Hindlimb muscle (tissue), 1 donor: ENCODE measurements at regions not wholly inside any gene's neighbourhood (a gene's known extent, or its start where the extent isn't known, plus 50 kb on each side); places are given as distances from the start of the nearest gene placed in this dataset.

Experiments used
- DNase-seq: peaks from one replicate; pipeline ENCODE4 v3.0.0-alpha.2; 2013

GRCh38 chr3:124248471-124249028, 256.6 kb upstream of the ROPN1 start:
- DNase-seq: peak; percentile 22

DNA sequence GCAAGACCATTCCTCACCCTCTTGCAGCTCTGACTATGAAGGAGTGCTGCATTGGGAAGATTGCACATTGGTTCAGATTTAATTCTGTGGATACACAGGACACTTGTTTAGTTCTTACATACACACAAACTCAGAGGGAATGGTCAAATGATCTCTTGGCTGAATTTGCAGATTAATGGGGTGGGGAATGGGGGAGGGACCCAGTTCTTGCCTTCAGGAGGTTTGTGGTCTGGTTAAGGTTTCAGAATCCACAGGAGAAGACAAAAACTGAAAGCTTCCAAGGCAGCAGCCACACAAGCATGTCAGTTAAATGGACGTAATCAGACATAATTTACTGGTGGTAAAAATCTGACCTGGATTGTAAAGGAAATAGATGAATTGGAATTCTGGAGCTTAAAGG, 257.1 kb upstream of the ROPN1 start:
- DNase-seq: no peak

DNA sequence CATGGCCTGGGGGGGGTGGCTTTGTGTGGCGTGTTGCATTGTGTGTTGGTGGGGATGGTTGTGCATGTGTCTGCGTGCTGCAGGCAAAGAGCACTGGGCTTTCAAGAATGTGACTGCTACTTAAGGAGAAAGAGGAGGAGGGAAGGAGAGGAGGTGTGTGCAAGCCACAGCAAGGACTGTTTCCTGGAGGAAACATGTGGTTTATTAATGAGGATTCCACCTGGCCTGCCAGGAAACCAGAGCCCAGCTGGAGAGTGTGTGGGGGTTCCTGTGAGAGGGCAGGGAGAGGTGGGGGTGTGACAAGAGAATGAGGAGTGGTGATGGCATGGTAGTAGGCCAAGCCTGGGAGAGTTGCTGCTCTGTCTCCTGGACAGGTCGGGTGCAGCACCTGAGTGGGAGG, 258.1 kb upstream of the ROPN1 start:
- peak; percentile 19 for DNase-seq

DNA sequence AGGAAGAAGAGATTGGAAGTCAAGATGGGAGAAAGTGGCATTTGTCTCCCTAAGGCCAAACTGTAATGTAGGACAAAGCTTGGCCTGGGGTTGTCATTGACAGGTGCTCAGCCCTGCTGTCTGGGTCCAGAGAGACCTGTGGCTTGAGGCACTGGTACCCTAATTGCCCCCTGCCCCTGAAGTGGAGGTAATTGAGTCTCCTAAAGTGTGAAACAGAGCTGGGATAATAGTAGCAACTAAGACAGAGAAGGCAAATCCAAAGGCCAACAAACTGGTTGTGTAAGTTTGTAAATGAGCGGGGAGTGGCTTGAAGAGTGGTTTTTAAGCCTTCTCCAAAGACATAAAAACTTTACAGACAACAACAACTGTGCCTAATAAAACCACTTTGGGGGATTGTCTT, 264.2 kb upstream of the ROPN1 start:
- no peak for DNase-seq

DNA sequence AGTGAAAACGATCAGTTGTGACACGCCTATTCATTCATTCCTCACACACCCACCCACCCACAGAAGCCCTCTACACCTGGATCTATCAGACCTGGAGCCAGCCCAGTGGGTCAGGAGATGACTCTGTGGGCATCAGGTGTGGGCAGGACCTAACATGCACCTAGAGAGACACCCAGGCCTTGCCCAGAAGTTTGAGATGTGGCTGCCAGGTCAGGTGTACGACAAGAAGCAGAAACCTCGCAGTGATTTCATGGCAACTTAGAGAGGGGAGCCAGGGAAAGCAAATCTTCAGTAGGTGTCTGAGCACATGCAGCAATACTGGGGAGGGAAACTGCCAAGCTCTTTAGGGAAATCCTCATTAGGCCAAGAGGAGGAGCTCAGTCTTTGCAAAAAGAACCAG, 264.7 kb upstream of the ROPN1 start:
- no peak for DNase-seq

GRCh38 chr3:124257336-124257864, 265.5 kb upstream of the ROPN1 start:
- DNase-seq: no peak

DNA sequence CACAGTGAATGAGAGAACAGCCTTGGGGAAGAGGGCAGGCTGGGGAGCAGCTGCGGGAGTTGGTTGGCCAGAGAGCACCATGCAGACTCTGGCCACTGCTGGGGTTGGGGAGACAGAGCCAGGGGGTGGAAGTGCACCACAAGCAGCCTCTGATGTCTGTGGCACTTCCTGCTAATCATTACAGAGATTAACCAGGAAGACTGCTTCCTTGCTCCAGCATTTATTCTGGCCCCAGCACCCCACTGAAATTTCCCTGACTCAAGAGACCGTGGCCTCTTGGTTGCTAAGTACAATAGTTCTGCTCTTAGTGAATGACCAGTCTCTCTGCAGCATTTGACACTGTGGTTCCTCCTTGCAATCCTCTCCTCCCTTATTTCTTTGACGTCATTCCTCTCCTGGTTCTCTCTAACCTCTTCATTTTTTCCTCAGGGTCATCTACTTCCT, 266.2 kb upstream of the ROPN1 start:
- no peak for DNase-seq

GRCh38 chr3:124260206-124260915, 268.4 kb upstream of the ROPN1 start:
- no peak for DNase-seq

DNA sequence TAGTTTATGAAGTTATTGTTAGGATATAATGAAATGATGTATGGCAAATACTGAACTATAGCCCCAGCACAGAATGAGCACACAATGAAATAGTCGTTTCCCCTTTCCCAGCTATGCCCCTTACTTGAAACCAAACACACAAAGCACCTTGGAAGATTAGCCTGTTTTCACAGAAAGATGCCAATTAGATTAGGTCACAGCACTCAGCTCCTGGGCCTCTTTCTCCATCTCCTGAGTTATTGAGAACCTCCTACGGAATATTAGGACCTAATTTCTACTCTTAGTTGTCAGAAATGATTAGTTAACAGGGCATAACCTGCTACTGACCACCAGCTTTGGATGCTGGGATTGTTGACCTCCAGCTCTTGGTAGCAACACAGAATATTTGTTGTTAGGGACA, 269.4 kb upstream of the ROPN1 start:
- no peak for DNase-seq

DNA sequence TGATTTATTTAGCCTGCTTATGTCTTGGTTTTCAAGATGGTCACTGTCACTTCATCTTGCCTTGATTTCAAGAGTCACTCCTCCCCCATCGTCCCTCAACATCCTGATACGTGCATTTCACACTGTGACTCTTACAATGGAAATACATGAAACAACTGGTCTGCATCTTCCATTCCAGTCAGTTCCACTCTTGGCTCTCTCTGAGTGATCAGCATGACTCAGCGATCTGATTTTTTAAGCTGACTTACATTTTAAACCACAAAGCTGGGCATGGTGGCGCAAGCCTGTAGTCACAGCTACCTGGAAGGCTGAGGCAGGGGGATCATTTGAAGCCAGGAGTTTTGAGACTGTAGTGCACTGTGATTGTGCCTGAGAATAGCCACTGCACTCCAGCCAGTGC, 271.2 kb upstream of the ROPN1 start:
- DNase-seq: no peak

GRCh38 chr3:124264346-124264745, 272.4 kb upstream of the ROPN1 start:
- no peak for DNase-seq

DNA sequence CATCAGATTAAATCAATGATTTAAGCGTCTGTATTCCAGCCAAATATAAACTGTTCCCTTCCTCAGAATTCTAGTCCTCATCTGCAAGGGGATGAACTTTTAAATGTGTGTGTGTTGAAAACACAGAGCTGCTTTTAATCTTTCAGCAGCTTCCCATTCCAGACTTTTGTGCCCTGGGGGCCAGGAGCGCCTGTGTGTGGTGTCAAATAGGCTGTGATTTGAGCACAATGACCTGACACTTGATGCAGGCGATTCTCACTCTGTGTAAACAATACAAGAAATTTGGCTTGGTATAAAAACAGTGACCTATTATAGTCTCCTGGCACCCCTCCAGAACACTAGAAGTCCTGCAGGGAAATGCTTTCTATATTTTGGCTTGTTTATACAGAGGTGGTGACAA, 274.6 kb upstream of the ROPN1 start:
- no peak for DNase-seq

DNA sequence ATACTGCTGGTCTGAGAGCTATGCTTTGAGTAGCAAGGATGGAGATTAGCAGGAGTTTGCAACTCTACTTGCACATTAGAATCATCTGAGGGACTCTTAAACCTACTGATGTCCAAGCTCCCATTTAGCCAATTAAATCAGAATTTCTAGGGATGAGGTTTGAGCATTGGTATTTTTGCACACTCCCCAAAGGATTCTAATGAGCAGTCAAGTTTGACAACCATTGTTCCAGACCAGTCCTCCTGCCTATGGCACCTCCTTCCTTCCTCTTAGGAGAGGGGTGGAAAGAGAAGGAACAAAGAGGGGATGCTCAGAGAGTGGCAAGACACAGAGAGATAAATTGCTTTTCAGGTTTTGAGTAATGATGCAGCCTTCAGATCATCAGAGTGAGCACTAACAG, 275.5 kb upstream of the ROPN1 start:
- no peak for DNase-seq

GRCh38 chr3:124268355-124268754, 276.4 kb upstream of the ROPN1 start:
- no peak for DNase-seq

- no peak for DNase-seq
Observed at GRCh38 chr3:124269619-124270018, 277.7 kb upstream of the ROPN1 start.

- no peak for DNase-seq
Observed at GRCh38 chr3:124272605-124273151, 280.8 kb upstream of the ROPN1 start.

DNA sequence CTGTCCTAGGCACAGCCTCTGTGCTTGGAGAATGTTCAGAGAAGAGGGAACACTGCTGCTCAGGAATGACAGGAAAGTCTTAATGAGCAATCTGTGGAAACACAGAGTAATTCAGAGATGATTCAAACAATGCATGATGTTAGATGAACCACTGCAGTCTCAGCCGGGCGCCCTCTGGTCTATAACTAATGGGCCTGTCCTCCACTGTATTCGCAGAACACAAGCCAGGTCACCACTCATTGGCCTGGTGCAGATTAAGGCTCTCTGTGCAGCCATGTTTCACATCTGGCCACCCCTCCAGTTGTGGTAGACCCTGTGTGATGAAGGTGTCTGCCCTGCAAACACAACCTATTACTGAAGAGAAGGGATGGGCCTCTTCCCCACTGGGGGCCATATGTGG, 281.7 kb upstream of the ROPN1 start:
- no peak for DNase-seq

DNA sequence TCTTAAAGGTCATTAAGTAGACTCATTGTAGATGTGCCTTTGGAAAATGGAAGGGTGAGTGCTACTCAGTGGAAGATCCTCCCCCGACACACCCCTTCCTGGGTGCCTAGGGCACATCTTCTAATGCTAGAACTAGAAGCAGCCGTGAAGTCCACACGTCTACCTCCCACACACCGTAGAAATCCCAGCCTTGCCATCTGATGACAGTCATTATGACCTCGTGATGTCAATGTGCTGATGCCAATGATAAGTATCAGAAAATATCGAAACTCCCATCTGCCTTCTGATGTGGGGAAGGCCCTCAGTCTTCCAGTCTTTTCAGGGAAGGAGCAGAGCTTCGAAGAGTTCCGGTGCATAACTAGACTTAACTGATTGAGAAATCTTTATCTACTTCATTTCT, 282.1 kb upstream of the ROPN1 start:
- DNase-seq: no peak

DNA sequence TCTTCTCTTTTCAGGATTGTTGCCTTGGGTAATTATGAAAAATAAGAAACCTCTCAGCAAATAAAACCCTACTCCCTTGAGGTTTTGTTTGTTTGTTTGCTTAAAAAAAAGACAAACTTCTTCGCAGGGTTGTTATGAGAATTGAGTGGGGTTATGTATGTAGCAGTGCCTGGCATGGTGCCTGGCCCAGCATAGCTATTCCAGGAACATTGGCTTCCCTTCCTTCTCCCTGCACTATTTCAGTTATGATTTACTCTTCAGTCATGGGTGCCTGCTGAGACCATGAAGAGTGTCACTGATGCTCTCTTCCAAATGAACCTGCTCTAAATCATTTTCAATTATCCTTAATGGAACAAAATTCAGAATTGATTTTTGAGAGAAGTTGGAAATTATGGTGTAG, 283.5 kb upstream of the ROPN1 start:
- DNase-seq: no peak

- DNase-seq: no peak
Observed at GRCh38 chr3:124276133-124276532, 284.2 kb upstream of the ROPN1 start.

- no peak for DNase-seq
Observed at GRCh38 chr3:124276539-124277143, 284.7 kb upstream of the ROPN1 start.

DNA sequence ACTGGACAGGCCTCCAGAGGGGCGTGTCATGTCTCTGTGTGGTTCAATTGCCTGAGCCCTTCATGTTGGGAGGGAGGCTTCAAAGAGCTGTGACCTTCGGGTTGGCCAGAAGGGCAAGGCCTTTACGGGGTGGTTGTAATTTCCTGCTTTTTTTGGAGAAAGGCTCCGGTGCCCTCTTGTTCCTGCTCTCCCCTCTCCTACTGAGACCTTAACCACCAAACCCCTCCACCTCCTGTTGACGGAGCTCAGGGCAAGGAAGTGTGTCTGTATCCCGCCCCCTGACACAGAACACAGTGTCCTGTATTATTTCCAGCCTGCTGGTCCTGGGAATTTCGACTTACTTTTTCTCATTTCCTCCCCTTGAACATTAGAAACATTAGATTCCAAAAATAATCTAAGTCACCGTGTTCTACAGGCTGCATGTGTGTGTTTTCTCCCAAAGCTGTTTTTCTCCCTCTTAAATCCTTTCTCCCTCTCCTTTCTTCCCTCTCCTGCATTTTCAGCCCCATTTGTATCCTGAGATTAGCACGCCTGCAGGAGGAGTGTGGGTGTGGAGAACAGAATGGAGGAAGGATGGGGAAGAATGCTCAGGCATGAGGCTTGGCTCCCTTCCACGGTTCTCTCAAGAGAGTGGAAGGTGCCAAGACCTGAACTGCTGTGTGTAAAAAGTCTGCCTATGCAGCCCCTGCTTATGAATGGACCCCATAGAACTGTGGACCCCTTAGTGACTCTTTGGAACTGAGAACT, 285.4 kb upstream of the ROPN1 start:
- DNase-seq: no peak
